Adrenal gland (tissue), 5 donors: ENCODE measurements at regions not wholly inside any gene's neighbourhood (a gene's known extent, or its start where the extent isn't known, plus 50 kb on each side); places are given as distances from the start of the nearest gene placed in this dataset.

ENCODE experiments used
- CTCF ChIP-seq, 6 experiments: fragments of 450-650 bp in 4 of 6; fragments of 200-600 bp in 2 of 6; sonication (generic) in 1 of 6; IDR thresholded peaks; 1 replicate in 5 of 6; 2 replicates in 1 of 6; pipeline versions ENCODE4 v1.5.1 to v1.8.0; 2016 to 2021; ENCODE audit warnings: antibody characterized with exemption in 6 of 6, mild to moderate bottlenecking in 2 of 6, moderate library complexity in 1 of 6
- POLR2A ChIP-seq, 2 donors: fragments of 450-650 bp; IDR thresholded peaks; one replicate each; pipeline ENCODE4 v1.6.1; 2017; ENCODE audit warnings: antibody characterized with exemption in 2 of 2, mild to moderate bottlenecking in 2 of 2, moderate library complexity in 1 of 2
- donor health status: DM: no; HTN: no; CAD: no.

- TF ChIP-seq CTCF (IDR thresholded peaks at IDR 0.05) (no peak), POLR2A (IDR thresholded peaks at IDR 0.05) (no peak)
Observed at GRCh38 chr2:4585057-4585635, 881.8 kb downstream of the DCDC2C start.
